Cardiac fibroblast (primary cell): ENCODE measurements at regions not wholly inside any gene's neighbourhood (a gene's known extent, or its start where the extent isn't known, plus 50 kb on each side); places are given as distances from the start of the nearest gene placed in this dataset.

Source experiments
- DNase-seq, 2 donors: peaks; one replicate each; pipeline versions ENCODE4 v3.0.0 to v3.0.0-alpha.2; 2010; ENCODE audit warnings: low read depth in 2 of 2
- H3K4me3 ChIP-seq, 2 donors: replicated peaks in 1 of 2; 1 replicate in 1 of 2; 2 replicates in 1 of 2; pipeline ENCODE4 v1.5.1; 2011; ENCODE audit warnings: low read depth in 2 of 2, low read length in 2 of 2, mild to moderate bottlenecking in 2 of 2, moderate library complexity in 1 of 2
- TF ChIP-seq, protein P1 (sequence below): IDR thresholded peaks from one replicate; pipeline ENCODE4 v1.5.1; 2011; ENCODE audit warnings: low read depth, mild to moderate bottlenecking, low read length, inconsistent platforms

DNA sequence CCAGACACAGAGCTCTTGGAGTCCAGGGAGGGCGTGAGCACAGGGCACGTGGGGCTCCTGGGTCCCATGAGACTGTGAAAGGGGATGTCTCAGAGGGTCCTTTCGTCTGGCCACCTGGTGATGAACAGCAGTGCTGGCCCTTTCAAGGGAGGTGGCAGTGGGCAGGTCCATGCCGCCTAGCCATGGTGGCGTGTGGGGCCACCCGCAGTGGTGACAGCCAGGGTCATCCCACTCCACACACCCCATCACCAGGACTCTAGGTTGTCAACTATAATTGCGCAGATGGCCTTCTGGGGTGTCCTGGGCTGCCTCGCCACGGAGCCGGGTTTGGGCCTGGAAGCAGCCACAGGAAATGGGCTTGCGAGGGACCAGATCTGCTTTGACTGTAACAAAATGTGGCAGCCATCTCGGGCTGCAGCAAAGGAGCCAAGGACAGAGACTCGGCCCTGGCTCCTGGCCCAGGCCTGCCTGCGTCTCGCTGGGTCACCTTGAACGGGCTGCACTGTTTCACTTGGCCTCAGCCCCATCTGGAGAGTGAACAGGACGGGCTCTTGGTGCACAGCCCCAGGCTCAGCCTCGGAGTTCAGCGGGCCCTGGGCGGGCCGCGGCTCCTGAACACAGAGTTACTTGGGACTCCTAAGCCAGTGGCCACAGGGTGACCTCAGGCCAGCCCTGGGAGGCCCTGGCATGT is 1350.5 kb downstream of the BRD1 start:
- no peak overlapping the region for H3K4me3 ChIP-seq
- TF ChIP-seq, protein P1, sequence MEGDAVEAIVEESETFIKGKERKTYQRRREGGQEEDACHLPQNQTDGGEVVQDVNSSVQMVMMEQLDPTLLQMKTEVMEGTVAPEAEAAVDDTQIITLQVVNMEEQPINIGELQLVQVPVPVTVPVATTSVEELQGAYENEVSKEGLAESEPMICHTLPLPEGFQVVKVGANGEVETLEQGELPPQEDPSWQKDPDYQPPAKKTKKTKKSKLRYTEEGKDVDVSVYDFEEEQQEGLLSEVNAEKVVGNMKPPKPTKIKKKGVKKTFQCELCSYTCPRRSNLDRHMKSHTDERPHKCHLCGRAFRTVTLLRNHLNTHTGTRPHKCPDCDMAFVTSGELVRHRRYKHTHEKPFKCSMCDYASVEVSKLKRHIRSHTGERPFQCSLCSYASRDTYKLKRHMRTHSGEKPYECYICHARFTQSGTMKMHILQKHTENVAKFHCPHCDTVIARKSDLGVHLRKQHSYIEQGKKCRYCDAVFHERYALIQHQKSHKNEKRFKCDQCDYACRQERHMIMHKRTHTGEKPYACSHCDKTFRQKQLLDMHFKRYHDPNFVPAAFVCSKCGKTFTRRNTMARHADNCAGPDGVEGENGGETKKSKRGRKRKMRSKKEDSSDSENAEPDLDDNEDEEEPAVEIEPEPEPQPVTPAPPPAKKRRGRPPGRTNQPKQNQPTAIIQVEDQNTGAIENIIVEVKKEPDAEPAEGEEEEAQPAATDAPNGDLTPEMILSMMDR: no peak
- DNase-seq: no peak

DNA sequence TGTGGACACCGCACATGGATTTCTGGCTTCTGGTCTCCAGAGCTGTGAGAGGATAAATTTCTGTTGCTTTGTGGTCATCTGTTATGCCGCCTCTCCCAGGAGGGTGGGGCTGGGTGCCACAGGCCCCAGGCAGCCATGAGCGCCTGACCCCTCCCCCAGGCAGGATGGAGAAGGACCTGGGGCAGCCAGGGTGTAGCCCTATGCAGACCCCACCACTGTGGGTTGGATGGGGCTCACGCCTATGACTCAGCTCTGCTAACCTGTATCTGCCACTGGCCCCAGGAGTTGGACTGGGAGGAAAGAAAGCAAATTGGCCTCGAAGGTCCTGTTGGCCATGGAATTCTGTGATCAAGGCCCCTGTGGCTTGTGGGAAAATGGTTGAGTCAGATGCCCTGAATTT is 1351.1 kb downstream of the BRD1 start:
- H3K4me3 ChIP-seq: no peak overlapping the region
- TF ChIP-seq, protein P1: no peak
- DNase-seq: no peak

DNA sequence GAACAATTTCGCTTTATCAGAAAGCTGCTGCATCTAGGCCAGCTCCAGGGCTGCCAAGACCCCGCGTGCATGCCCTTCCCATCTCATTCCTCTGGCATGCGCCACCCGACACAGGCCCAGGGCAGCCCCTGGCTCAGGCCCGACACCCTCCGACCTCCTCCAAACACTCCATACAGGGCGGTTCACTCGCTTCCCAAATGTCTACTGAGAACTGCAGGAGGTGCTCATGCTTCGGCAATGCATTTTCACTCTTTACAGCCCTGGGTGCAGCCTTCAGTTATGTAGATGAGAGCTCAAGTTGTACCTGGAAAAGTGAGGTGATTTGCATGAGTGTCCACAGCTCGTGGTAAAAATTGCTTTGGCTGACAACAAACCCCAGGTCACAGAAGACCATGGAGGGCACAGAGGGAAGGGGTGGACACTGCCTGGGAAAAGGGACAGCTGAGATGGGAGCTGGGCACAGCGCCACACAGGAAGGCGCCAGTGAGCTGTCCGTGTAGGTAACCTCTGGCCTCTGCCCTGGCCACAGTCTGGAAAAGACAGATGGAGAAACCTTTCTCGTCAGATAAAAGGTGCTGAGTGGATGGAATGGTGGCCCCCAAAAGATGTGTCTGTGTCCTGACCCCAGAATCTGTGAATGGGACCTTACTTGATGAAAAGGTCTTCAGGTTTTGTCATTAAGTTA is 1351.9 kb downstream of the BRD1 start:
- TF ChIP-seq, protein P1: no peak
- DNase-seq: no peak
- no peak overlapping the region for H3K4me3 ChIP-seq

DNA sequence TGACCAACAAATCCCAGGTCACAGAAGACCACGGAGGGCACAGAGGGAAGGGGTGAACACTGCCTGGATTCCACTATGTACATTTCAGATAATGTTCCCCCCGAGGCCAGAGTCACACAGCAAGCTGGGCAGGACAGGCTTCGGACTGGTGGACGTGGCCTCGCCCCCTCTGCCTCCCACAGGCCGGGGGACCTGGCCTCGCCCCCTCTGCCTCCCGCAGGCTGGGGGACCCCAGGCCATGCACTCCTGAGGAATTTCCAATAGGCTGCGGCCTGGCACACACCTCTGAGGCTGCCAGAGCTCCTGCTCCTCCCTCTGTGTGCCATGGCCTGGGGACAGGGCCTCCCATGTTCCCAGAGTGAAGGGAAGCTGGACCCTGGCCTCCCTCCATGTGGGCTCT is 1352.8 kb downstream of the BRD1 start:
- no peak for DNase-seq
- TF ChIP-seq, protein P1: no peak

DNA sequence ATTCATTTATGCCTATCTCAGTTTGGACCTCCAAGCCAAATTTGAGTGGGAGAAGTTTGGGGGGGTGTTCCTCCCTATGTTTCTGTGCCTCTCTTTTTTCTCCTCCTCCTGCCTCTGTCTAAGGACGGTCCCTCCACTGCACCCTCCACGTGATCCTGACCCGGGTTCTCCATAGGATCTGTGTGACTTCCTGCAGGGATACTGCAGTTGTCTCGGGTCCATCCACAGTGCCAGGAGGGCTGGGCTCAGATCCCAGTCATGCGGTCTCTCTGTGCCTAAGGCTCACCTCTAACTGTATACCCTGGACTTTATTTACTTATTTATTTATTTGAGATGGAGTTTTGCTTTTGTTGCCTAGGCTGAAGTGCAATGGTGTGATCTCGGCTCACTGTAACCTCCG is 1354.5 kb downstream of the BRD1 start:
- no peak for DNase-seq
- TF ChIP-seq, protein P1: no peak

More for the DNA sequence above, 1352.8 kb downstream of the BRD1 start:
- no peak overlapping the region for H3K4me3 ChIP-seq

DNA sequence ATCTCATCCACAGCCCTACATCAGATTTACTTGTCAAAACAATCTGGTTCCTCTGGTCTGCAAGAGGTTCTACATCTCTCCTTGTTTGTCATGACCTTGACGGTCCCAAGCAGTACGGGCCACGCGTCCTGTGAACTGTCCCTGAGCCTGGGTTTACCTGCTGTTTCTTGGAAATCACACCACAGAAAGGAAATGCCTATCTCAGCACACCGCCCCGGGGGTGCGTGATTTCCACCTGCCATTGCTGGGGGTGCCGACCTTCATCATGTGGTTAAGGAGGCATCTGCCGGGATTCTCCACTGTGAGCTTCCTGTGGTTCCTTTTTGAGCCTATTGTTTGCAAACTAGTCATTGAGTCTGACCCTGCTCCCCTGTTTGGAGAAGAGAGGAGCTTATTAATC is 1363.4 kb downstream of the BRD1 start:
- no peak for DNase-seq
- TF ChIP-seq, protein P1: no peak
- H3K4me3 ChIP-seq: no peak overlapping the region

More for the DNA sequence above, 1354.5 kb downstream of the BRD1 start:
- no peak overlapping the region for H3K4me3 ChIP-seq
